ENCODE measurements at regions not wholly inside any gene's neighbourhood (a gene's known extent, or its start where the extent isn't known, plus 50 kb on each side); places are given as distances from the start of the nearest gene placed in this dataset.

DNA sequence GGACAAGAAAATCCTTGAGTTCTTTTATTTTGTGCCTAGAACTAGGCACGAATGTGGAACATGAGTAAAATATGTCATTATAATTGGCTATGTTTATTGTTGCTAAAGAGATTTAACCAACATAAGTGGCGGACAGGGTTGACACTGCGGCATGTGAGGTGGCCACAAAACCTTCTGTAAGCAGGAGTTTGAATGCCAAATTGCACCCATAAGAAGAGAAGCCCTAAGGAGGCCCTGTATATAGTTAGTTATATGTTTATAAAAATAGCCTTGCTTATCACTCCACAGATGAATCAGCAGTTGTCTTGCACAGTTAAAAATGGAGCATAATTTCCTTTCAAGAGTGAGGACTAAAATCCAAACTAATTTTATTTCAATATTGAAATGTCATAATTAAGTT is 336.1 kb downstream of the GBA3 start:
- TF ChIP-seq EP300 (IDR thresholded peaks at IDR 0.05) (no peak), POLR2AphosphoS5 (IDR thresholded peaks at IDR 0.05) (no peak), POLR2A (IDR thresholded peaks at IDR 0.05; ENCODE audit: low read depth) (no peak)
- TF ChIP-seq, protein P1, sequence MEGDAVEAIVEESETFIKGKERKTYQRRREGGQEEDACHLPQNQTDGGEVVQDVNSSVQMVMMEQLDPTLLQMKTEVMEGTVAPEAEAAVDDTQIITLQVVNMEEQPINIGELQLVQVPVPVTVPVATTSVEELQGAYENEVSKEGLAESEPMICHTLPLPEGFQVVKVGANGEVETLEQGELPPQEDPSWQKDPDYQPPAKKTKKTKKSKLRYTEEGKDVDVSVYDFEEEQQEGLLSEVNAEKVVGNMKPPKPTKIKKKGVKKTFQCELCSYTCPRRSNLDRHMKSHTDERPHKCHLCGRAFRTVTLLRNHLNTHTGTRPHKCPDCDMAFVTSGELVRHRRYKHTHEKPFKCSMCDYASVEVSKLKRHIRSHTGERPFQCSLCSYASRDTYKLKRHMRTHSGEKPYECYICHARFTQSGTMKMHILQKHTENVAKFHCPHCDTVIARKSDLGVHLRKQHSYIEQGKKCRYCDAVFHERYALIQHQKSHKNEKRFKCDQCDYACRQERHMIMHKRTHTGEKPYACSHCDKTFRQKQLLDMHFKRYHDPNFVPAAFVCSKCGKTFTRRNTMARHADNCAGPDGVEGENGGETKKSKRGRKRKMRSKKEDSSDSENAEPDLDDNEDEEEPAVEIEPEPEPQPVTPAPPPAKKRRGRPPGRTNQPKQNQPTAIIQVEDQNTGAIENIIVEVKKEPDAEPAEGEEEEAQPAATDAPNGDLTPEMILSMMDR (IDR thresholded peaks at IDR 0.05) = no peak

Measured in esophagus muscularis mucosa (tissue), 4 donors.